ENCODE measurements at regions not wholly inside any gene's neighbourhood (a gene's known extent, or its start where the extent isn't known, plus 50 kb on each side); places are given as distances from the start of the nearest gene placed in this dataset.

Small RNAs in the stretch of these regions (microRNA-seq; reads per million reads assigned to microRNA genes)
- gene MIR6082, result 0 reads per million in 2 donors
